Left lobe of liver (tissue), 2 donors: ENCODE measurements at regions not wholly inside any gene's neighbourhood (a gene's known extent, or its start where the extent isn't known, plus 50 kb on each side); places are given as distances from the start of the nearest gene placed in this dataset.
"Not testable (repeated sequence)": the region's sequence is repeated elsewhere in the genome, so short reads cannot be mapped to it uniquely, and the experiment has no call there.

Experiments used
- ATAC-seq: fragments of 200-7000 bp; cut with Tn5 transposase; one replicate; pipeline ENCODE4 v1.9.1; 2020; ENCODE audit warnings: mild to moderate bottlenecking, moderate library complexity
- DNase-seq: peaks from one replicate; pipeline ENCODE4 v3.0.0-alpha.2; 2020; ENCODE audit warnings: low spot score
- donor health status: DM: no; HTN: no; CAD: no; lungs with moderate emphysema.
- donor health status: DM: no; HTN: yes; CAD: no.

- DNase-seq: no peak
- ATAC-seq: no peak
Observed at GRCh38 chr6:67916399-67916798, 718.7 kb upstream of the ADGRB3 start.

- no peak for ATAC-seq
- no peak for DNase-seq
Observed at GRCh38 chr6:67914419-67914818, 720.7 kb upstream of the ADGRB3 start.

GRCh38 chr6:67909354-67909753 is 725.7 kb upstream of the ADGRB3 start:
- DNase-seq (no peak), ATAC-seq (no peak)

- no peak for DNase-seq
- ATAC-seq: no peak
Observed at GRCh38 chr6:67908379-67908778, 726.7 kb upstream of the ADGRB3 start.

GRCh38 chr6:67904735-67905134 is 730.3 kb upstream of the ADGRB3 start:
- DNase-seq, ATAC-seq: not testable (repeated sequence)

GRCh38 chr6:67898875-67899274 is 736.2 kb upstream of the ADGRB3 start:
- no peak for ATAC-seq

GRCh38 chr6:67897998-67898607 is 737.0 kb upstream of the ADGRB3 start:
- DNase-seq: no peak

More at GRCh38 chr6:67898875-67899274, 736.2 kb upstream of the ADGRB3 start:
- no peak for DNase-seq

GRCh38 chr6:67896476-67896875 is 738.6 kb upstream of the ADGRB3 start:
- DNase-seq (no peak), ATAC-seq (no peak)

More at GRCh38 chr6:67897998-67898607, 737.0 kb upstream of the ADGRB3 start:
- no peak for ATAC-seq

- no peak for DNase-seq
- no peak for ATAC-seq
Observed at GRCh38 chr6:67889682-67889995, 745.4 kb upstream of the ADGRB3 start.

GRCh38 chr6:67888886-67889681 is 746.0 kb upstream of the ADGRB3 start:
- no peak for DNase-seq
- ATAC-seq: no peak

GRCh38 chr6:67888546-67888885 is 746.6 kb upstream of the ADGRB3 start:
- no peak for ATAC-seq
- no peak for DNase-seq

GRCh38 chr6:67887747-67888545 is 747.1 kb upstream of the ADGRB3 start:
- ATAC-seq (no peak), DNase-seq (no peak)

- no peak for ATAC-seq
- no peak for DNase-seq
Observed at GRCh38 chr6:67887419-67887746, 747.7 kb upstream of the ADGRB3 start.

GRCh38 chr6:67886840-67887292 is 748.2 kb upstream of the ADGRB3 start:
- DNase-seq (no peak), ATAC-seq (no peak)

GRCh38 chr6:67886036-67886707 is 748.9 kb upstream of the ADGRB3 start:
- ATAC-seq (no peak), DNase-seq (no peak)

GRCh38 chr6:67885081-67886033 is 749.7 kb upstream of the ADGRB3 start:
- DNase-seq: no peak

GRCh38 chr6:67884442-67884841 is 750.6 kb upstream of the ADGRB3 start:
- DNase-seq (no peak), ATAC-seq (no peak)

More at GRCh38 chr6:67885081-67886033, 749.7 kb upstream of the ADGRB3 start:
- ATAC-seq: no peak

- ATAC-seq: no peak
Observed at GRCh38 chr6:67883500-67884366, 751.3 kb upstream of the ADGRB3 start.

More at GRCh38 chr6:67883500-67884366, 751.3 kb upstream of the ADGRB3 start:
- DNase-seq: no peak
